GM19467 (cell line): ENCODE measurements at regions not wholly inside any gene's neighbourhood (a gene's known extent, or its start where the extent isn't known, plus 50 kb on each side); places are given as distances from the start of the nearest gene placed in this dataset.
A peak's percentile ranks its signal among the peaks of the same experiment; 100 is the strongest.

ENCODE experiments used
- ATAC-seq: cut with Tn5 transposase; IDR thresholded peaks from one replicate; pipeline ENCODE4 v1.9.1; 2021; ENCODE audit warnings: mild to moderate bottlenecking, moderate library complexity; ENCODE audit not compliant: unreplicated experiment

- no peak for ATAC-seq
Observed at GRCh38 chr6:132101535-132101934, 150.4 kb upstream of the CCN2 start.

DNA sequence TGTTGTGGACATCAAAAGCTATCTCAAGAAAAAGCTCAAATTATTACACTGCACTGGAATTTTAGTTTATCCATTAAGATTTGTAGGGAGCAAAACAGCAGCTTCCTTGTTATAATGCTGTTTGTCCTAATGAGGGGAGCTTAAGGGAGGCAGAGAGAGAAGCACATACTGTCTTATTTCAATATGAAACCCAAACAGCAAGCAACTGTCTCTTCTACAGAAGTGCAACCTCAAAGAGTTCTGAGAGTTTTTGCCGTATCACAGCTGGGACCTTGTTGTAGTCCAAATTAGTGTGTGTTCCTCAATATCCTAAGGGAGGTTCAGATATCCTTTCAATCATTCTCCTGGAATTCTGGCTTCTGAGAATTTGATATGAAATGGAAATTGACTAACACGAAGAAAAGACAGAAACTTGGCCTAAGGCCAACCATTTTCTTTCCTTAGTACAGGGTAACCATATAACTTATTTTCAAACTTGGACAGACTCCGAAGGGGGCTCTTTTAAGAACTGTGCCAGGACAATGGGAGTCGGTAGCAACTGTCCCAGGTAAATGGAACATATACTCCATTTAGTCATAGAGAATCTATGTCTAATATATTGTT lies 149.3 kb upstream of the CCN2 start:
- ATAC-seq, result no peak

DNA sequence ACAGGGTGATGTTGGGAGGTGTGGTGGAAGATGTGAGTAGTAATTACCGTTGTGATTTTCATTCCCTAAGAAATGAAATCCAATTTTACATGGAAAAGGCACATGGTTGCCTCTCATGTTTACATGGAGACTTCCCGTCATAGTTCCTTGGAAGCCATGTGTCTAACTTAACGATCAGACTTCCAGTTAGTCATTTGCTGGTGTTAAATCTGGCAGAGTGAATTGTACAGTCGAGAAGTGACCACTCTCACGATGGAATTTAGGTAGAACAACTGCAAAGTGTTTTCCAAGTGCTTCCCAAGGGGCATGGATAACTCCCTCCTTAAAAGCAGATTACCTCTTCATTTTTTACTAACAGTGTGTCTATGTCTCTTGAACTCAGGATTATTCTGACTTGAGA lies 145.8 kb upstream of the CCN2 start:
- no peak for ATAC-seq

- no peak for ATAC-seq
Observed at GRCh38 chr6:132096245-132096644, 145.1 kb upstream of the CCN2 start.

DNA sequence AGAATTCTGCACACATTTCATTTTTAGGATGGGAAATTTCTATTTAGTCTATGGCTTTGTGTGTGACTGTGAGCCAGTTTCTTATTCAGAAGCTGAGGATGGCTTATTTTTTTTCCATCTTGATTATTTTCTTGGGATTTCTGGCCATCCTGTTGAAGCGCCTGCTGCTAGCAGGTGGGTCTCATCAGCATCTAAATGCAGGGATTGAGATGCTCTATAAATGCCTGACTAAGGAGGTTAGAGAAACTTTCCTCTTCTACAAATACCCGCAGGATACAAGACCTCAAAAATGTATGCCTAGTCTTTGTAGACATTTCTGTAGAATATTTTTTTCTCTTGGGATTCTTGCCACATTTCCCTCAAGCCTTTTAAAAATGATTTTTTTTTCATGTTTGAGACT lies 138.0 kb upstream of the CCN2 start:
- ATAC-seq, result no peak

- ATAC-seq, result no peak
Observed at GRCh38 chr6:132088150-132088549, 137.0 kb upstream of the CCN2 start.

DNA sequence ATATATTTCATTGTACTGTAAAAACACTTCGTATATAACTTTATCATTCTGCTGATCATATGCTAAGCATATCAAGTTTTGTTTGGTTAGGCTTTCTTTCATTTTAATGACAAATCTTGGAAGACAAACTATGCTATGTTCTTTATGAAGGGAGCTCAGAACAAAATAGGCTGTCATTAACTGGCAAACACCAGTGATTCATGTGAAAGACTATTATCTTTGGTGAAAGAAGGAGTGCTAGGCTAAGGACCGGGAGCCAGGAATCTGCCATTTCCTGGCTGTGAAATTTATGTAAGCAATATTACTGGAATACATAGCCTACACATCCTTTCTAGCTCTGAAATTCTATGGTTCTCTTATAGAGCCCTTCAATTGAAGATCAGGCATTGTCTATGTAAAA lies 136.2 kb upstream of the CCN2 start:
- ATAC-seq, result no peak

DNA sequence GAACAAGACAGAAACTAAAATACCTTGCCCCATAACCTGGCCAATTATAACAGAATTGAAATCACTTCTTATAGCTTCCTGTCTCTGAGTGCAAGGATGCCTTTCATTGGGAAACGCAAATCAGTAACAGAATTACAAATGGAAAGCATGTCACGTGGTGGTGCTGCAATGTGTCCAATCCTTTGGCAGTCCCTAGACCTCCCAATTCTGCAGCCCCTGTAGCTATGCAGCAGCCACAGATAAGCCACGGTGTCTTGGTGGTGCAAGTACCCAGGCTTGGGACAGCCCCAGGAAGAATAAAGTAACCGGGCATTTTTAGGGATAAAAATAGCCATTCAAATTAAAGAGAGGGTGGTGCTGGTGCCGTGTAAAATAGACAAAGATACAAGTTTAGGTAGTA lies 134.6 kb upstream of the CCN2 start:
- no peak for ATAC-seq

GRCh38 chr6:132084811-132085509 lies 133.8 kb upstream of the CCN2 start:
- peak; percentile 64 for ATAC-seq

DNA sequence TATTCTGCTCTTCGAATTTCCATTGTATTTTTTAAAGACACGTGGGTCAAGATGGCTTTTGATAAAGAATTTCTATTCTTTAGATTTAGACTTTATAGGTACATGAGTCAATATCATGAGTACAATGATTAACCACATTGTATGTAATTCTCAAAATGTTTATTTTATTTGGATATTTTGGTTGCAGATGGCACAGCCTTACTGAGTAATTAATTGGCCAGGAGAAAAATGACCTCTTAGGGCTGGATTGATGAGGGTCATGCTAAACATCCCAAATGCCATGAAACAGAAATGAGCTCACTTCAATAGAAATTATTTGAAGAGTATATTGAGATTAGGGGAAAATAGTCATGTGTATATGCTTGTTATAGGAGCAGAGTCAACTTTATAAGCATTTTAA lies 131.2 kb upstream of the CCN2 start:
- ATAC-seq, result no peak

- ATAC-seq, result no peak
Observed at GRCh38 chr6:132081338-132081737, 130.2 kb upstream of the CCN2 start.

DNA sequence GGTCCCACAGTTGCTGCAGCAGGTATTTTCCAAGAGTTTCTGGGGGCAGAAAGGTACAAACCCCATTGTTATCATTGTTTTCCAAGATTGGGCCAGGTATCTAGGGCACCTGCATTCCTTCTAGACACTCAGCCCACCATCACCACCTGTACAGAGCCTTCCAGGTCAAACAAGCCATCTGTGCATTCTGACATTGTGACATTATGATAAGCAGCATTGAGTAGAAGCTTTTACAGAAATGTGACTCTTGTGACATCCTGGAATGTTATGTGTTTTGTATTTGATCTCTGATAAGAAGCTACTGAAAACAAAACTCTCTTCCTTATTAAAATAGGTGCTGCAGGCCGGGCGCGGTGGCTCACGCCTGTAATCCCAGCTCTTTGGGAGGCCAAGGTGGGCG lies 128.1 kb upstream of the CCN2 start:
- ATAC-seq, result no peak

DNA sequence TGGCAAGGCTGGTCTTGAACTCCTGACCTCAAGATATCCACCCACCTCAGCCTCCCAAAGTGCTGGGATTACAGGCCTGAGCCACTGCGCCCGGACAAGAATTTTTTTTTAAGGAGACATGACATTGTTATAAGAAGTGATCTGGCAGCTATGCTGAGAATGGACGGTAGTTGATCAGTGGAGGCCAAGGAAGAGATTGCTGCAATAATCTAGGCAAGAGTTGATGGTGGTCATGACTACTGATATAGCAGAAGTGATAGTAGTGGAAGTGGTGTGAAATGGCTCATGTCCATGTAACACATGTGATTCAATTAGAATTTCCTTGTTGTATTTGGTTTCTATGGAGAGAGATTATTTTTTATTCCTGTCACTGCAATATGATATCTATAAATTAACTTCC lies 125.3 kb upstream of the CCN2 start:
- ATAC-seq, result no peak

- no peak for ATAC-seq
Observed at GRCh38 chr6:132072831-132073230, 121.7 kb upstream of the CCN2 start.

- ATAC-seq, result no peak
Observed at GRCh38 chr6:132072271-132072670, 121.1 kb upstream of the CCN2 start.

DNA sequence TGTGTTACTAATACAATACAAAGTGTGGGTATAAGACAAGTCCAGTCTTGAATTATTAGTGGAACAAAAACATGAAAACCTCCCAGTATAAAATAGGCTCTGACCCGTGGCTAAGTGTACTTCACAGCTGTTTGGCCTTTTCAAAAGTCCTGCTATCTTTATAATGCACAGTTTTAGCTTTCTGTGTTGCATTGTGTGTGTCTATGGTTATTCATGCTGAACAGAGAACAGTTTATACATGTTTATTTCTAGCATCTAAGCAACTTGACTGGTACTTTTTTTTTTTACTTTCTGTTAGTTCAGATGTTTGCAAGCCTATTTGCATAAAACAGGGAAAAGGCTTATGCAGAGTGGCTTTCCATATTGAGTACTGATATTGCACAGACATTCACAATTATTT lies 119.2 kb upstream of the CCN2 start:
- no peak for ATAC-seq

DNA sequence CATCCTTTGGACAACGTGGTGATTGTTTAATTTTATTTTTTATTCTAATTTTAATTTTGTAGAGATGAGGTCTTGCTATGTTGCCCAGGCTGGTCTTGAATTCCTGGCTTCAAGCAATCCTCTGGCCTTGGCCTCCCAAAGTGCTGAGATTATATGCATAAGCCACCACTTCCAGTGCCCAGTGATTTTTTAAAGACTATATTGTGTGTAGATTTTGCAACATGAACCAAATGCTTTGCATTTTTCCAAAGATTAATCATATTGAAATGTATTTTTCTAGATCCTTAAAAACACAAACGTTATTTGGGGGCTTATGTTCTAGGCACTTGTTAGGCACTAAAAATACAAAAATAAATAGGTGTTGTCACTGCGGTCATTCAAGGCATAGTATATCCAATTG lies 117.6 kb upstream of the CCN2 start:
- no peak for ATAC-seq

- ATAC-seq, result no peak
Observed at GRCh38 chr6:132067286-132067685, 116.1 kb upstream of the CCN2 start.

GRCh38 chr6:132065556-132065955 lies 114.4 kb upstream of the CCN2 start:
- no peak for ATAC-seq

DNA sequence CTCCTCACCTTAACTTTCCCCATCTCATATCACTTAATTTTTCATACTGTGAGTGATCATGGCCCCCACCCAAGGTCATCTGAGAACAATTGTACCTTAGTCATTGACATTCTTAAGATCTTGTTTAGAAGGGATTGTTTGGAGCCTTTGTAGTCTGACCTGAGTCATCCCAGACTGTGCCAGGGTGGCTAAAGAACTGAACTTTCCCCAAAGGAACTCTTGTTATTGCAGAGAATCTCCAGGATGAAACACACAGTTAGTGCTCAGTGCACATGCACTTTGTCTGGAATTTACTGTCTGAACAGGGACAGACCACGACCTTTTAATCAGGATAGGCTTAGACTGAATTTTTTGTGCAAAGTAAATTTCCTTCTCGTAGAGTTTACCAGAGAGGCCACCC lies 112.6 kb upstream of the CCN2 start:
- no peak for ATAC-seq

GRCh38 chr6:132063204-132063603 lies 112.0 kb upstream of the CCN2 start:
- ATAC-seq, result no peak

GRCh38 chr6:132062626-132063025 lies 111.5 kb upstream of the CCN2 start:
- ATAC-seq, result no peak

- no peak for ATAC-seq
Observed at GRCh38 chr6:132061381-132061780, 110.2 kb upstream of the CCN2 start.
